ENCODE measurements at regions not wholly inside any gene's neighbourhood (a gene's known extent, or its start where the extent isn't known, plus 50 kb on each side); places are given as distances from the start of the nearest gene placed in this dataset.
"Not testable (repeated sequence)": the region's sequence is repeated elsewhere in the genome, so short reads cannot be mapped to it uniquely, and the experiment has no call there.

GRCh38 chr19:28130066-28130511 is 1082.9 kb downstream of the UQCRFS1 start:
- ChIA-PET CTCF (no interaction called here), POLR2A (no interaction called here)

- POLR2A ChIA-PET = no interaction called here
- CTCF ChIA-PET = no interaction called here
Observed at GRCh38 chr19:28128341-28128740, 1084.6 kb downstream of the UQCRFS1 start.

DNA sequence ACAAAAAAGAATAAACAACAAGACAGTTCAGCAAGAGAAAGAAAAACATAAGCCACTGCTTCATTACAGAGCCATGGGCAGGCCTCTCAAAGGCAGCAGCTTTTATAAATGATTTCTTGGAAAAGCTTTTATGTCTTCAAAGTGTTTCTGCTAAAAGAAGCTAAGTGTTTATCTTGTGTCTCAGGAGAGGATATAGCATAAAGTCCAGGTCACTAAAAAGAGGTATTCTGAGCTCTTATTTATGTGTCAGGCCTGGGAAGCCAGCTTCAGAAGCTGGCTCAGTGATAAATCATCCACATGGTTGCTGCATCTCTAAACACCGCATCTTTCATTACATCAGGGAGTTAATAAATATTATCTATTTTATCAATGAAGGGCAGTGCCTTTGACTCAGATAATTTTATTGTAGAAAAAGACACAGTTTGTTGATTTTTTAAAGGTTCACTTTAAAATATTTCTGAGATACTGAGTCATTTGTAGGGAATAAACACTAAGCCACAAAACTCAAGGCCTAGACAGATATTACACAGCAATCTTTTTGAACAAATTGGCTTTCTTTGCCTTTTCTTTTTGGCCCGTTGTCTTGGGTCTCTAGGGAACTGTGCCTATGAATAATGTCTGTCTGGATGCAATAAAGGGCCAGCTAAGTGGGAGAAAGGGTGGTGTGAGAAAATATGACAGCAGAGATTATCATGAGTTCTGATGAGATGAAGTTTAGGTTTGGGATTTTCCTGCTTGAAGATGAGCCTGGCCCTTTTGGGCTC is 1086.6 kb downstream of the UQCRFS1 start:
- POLR2A ChIA-PET = interaction anchor here (0.9 kb wide), 1 partner anchor 9 kb away, joined by 3 read pairs; no protein-coding TSS in a partner anchor
- CTCF ChIA-PET = no interaction called here

GRCh38 chr19:28122734-28123133 is 1090.2 kb downstream of the UQCRFS1 start:
- ChIA-PET CTCF (no interaction called here), POLR2A (no interaction called here)

DNA sequence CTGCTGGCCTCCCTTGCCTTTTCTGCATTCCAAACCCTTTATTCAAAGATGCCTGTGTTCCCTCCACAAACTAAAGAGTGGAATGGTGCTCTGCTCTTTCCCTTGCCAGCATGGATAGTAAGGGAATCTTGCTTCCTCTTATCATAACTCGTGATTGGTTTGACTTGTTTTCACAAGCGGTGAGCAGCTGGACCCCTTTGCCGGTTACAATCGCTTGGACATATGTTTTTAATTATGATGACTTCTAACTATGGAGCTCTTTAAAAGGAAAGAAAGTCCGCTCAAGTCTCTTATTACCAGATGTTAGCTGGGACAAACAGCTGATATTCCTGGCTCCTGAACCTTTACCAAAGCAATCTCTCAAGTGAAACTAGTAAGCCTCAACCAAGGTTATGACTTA is 1094.7 kb downstream of the UQCRFS1 start:
- ChIA-PET CTCF (interaction anchor here (1.3 kb wide), 1 partner anchor 31 kb away, joined by 3 read pairs; no protein-coding TSS in a partner anchor), POLR2A (no interaction called here)

- CTCF ChIA-PET = no interaction called here
- POLR2A ChIA-PET = interaction anchor here (0.6 kb wide), 1 partner anchor 9 kb away, joined by 3 read pairs; no protein-coding TSS in a partner anchor
Observed at GRCh38 chr19:28117143-28117542, 1095.8 kb downstream of the UQCRFS1 start.

DNA sequence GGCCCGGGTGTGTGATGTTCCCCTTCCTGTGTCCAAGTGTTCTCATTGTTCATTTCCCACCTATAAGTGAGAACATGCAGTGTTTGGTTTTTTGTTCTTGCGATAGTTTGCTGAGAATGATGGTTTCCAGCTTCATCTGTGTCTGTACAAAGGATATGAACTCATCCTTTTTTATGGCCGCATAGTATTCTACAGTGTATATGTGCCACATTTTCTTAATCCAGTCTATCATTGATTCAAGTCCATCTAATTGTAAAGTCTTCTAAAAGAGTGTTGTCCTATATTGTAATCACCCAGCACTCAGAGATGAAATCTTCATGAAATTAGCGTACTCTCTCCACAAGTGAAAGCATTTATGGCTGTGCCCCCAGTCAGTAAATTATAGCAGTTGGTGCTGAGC is 1096.6 kb downstream of the UQCRFS1 start:
- POLR2A ChIA-PET, CTCF ChIA-PET: not testable (repeated sequence)

DNA sequence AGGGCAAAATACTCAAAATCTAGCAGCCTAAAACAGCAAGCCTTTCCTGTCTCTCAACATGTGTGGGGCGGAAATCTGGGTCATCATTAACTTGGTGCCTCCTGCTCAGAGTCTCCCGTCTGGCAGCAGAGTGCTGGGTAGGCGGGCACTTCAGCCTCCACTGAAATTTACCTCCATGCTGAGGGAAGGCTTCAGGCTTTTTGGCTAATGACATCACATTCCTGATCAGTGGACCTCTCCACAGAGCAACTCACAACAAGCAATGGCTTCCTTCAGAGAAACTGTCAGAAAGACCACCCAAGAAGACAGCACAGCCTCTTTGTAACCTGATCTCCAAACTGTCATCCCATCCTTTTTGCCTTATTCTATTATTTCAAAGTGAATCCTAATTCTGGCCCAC is 1109.0 kb downstream of the UQCRFS1 start:
- ChIA-PET POLR2A (no interaction called here), CTCF (no interaction called here)

- POLR2A ChIA-PET, CTCF ChIA-PET: not testable (repeated sequence)
Observed at GRCh38 chr19:28084659-28085157, 1128.2 kb downstream of the UQCRFS1 start.

GRCh38 chr19:28076628-28077027 is 1136.3 kb downstream of the UQCRFS1 start:
- POLR2A ChIA-PET = no interaction called here
- CTCF ChIA-PET = no interaction called here

DNA sequence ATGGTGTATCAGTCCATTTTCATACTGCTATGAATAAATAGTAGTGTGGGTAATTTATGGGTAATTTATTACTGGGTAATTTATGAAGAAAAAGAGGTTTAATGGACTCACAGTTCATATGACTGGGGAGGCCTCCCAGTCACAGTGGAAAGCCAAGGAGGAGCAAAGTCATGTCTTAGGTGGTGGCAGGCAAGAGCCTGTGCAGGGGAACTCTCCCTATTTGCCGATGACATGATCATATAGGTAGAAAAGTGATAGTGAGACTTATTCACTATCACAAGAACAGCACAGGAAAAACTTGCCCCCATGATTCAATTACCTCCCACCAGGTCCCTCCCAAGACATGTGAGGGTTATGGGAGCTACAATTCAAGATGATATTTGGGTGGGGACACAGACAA is 1137.7 kb downstream of the UQCRFS1 start:
- POLR2A ChIA-PET = no interaction called here
- CTCF ChIA-PET = no interaction called here

GRCh38 chr19:28074773-28075172 is 1138.2 kb downstream of the UQCRFS1 start:
- POLR2A ChIA-PET = no interaction called here
- CTCF ChIA-PET = no interaction called here

DNA sequence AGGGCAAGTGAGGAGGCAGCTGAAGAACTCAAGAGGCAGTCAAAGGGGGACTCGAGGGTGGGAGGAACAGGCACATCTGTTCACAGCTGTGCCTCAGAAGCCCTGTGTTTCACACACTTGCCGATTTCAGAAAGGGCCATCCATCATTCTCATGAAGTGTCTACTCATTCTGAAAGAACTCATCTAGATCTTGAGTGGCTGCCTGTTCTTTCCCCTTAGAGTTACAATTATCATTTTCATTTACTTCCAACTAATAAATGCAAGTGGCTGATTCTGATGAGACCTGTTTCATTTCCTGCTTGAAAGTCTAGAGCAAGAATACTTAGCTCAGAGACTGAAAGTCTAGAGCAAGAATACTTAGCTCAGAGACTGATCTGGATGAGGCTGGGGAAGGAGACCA is 1145.1 kb downstream of the UQCRFS1 start:
- CTCF ChIA-PET = interaction anchor here (0.5 kb wide), 1 partner anchor 480 kb away, joined by 4 read pairs; no protein-coding TSS in a partner anchor
- POLR2A ChIA-PET = no interaction called here

DNA sequence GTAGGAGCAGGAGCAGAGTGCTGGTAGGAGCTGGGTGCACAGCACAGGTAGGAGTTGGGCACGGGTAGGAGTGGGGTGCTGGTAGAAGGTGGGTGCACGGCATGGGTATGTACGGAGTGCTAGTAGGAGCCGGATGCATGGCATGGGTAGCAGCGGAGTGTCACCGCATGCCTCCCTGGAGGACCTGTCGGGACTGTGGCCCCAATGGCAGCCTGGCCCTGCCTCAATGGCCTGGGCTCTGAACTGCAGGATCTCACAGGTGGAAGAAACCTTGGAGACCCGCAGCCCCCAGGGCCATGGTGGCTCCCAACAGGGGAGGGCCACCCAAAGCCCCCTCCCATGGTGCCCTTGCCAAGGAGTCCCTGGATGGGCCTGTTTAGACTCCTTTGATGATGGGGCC is 1146.0 kb downstream of the UQCRFS1 start:
- CTCF ChIA-PET = no interaction called here
- POLR2A ChIA-PET = no interaction called here

DNA sequence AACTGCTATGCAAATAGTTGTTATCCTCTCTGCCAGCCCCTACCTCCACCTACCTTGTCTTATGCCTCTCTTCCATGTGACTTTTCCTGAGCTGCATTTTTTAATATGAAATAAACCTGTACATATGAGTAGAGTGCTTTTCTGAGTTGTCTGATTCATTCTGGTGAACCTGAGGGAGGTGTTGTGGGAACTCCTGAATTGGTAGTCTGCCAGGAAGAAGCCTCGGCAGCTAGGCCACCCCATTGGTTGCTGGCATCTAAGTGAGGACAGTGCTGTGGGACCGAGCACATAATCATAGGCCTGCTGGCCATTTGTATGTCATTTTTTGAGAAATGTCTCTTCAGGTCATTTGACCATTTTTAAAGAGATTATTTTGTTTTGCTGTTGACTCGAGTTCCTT is 1146.8 kb downstream of the UQCRFS1 start:
- POLR2A ChIA-PET = no interaction called here
- CTCF ChIA-PET = no interaction called here

DNA sequence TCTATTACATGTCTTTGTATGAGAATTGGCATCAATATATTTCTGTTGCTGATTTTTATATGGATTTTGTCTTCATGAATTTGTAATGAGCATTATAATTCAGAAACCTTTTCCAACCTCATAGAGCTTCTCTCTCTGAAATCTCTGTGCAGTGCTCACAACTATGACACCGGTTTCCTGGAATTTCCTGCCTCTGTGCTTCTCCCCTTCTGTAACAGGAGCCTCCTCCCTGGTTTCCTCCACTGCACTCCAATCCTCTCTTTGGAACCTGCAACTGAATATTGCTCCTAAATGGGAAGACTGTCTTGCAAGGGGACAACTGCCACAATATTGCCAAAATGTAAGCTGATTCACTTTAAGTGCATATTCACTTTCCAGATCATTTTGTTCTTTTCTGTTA is 1147.9 kb downstream of the UQCRFS1 start:
- ChIA-PET POLR2A (no interaction called here), CTCF (no interaction called here)

DNA sequence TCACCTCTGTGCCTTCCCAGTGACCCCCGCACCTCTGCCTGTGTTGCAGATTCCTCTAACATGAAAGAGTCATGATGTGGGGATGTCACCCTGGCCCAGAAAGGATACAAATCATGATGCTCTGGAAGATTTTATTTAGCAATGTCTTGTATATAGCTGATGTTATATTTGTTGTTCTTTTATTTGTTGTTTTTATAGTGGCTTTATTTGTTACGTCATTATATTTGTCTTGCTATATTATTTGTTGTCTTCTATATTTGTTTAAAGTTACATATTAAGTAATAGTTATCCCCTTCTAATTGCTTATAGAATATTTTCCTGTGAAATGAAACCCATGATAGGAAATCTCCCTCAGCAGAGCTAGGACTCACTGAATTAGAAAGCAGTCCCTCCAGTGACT is 1149.2 kb downstream of the UQCRFS1 start:
- ChIA-PET CTCF (no interaction called here), POLR2A (no interaction called here)

GRCh38 chr19:28061111-28061510 is 1151.8 kb downstream of the UQCRFS1 start:
- ChIA-PET CTCF (no interaction called here), POLR2A (no interaction called here)

DNA sequence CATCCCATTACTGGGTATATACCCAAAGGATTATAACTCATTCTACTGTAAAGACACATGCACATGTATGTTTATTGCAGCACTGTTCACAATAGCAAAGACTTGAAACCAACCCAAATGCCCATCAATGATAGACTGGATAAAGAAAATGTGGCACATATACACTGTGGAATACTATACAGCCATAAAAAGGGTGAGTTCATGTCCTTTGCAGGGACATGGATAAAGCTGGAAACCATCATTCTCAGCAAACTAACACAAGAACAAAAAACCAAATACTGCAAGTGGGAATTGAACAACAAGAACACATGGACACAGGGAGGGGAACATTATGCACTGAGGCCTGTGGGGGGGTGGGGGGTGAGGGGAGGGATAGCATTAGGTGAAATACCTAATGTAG is 1155.9 kb downstream of the UQCRFS1 start:
- POLR2A ChIA-PET, CTCF ChIA-PET: not testable (repeated sequence)

DNA sequence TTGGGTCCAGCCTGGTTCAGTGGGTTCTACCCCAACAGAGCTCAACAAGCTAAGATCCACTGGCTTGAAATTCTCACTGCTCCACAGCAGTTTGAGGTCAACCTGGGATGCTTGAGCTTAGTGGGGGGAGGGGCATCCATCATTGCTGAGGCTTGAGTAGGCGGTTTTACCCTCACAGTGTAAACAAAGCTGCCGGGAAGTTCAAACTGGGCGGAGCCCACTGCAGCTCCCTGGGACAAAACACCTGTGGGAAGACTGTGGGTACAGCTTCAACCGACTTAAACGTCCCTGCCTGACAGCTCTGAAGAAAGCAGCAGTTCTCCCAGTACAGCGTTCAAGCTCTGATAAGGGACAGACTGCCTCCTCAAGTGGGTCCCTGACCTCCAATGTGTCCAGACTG is 1161.9 kb downstream of the UQCRFS1 start:
- POLR2A ChIA-PET = no interaction called here
- CTCF ChIA-PET = no interaction called here

DNA sequence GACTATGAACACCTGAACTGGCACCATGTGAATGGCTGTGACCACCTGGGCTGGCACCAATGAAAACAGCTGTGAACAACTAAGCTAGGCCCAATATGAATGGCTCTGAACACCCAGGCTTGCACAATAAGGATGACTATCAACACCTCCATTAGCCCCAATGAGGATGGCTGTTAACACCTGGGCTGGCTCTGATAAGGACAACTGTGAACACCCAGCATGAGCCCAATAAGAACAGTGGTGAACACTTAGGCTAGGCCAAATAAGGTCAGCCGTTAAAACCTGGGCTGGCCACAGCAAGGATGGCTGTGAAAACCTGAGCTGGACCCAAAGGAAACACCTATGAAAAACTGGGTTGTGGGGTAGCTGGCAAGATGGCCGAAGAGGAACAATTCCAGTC is 1163.1 kb downstream of the UQCRFS1 start:
- ChIA-PET CTCF (no interaction called here), POLR2A (no interaction called here)

DNA sequence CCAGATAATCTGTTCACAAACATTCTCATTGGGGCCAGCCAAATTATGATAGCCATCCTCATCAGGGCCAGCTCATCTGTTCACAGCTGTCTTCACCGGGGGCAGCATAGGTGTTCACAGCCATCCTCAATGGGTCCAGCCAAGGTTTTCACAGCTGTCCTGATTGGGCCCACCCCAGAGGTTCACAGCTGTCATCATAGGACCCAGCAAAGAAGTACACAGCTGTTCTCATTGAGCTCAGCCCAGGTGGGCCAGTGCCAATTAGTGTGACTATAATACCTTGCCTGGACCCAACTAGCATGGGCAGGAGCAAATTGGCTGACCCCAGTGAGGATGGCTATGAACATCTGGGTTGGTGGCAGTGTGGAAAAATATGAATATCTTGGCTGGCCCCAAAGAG is 1166.0 kb downstream of the UQCRFS1 start:
- POLR2A ChIA-PET = no interaction called here
- CTCF ChIA-PET = no interaction called here

Data from activated CD8-positive, alpha-beta memory T cell treated with anti-CD3 and anti-CD28 coated beads for 36 hours (primary cell).